HG03521 (cell line): ENCODE measurements at regions not wholly inside any gene's neighbourhood (a gene's known extent, or its start where the extent isn't known, plus 50 kb on each side); places are given as distances from the start of the nearest gene placed in this dataset.
"Not testable (repeated sequence)": the region's sequence is repeated elsewhere in the genome, so short reads cannot be mapped to it uniquely, and the experiment has no call there.

Source experiments
- ATAC-seq: cut with Tn5 transposase; IDR thresholded peaks from one replicate; pipeline ENCODE4 v1.9.1; 2021; ENCODE audit warnings: mild to moderate bottlenecking, moderate library complexity; ENCODE audit not compliant: unreplicated experiment

- no peak for ATAC-seq
Measured at GRCh38 chr10:124217906-124218804, 124.8 kb upstream of the CHST15 start.

- ATAC-seq: no peak
Measured at GRCh38 chr10:124217031-124217430, 123.6 kb upstream of the CHST15 start.

- ATAC-seq: no peak
Measured at GRCh38 chr10:124214610-124215375, 121.4 kb upstream of the CHST15 start.

- no peak for ATAC-seq
Measured at GRCh38 chr10:124213899-124214510, 120.6 kb upstream of the CHST15 start.

GRCh38 chr10:124213471-124213870, 120.1 kb upstream of the CHST15 start:
- no peak for ATAC-seq

- no peak for ATAC-seq
Measured at GRCh38 chr10:124212702-124213101, 119.3 kb upstream of the CHST15 start.

GRCh38 chr10:124211921-124212320, 118.5 kb upstream of the CHST15 start:
- ATAC-seq: no peak

- ATAC-seq: no peak
Measured at GRCh38 chr10:124210263-124210662, 116.9 kb upstream of the CHST15 start.

- ATAC-seq: no peak
Measured at GRCh38 chr10:124207391-124207790, 114.0 kb upstream of the CHST15 start.

GRCh38 chr10:124206616-124207015, 113.2 kb upstream of the CHST15 start:
- ATAC-seq: no peak

- no peak for ATAC-seq
Measured at GRCh38 chr10:124205432-124205831, 112.0 kb upstream of the CHST15 start.

GRCh38 chr10:124204726-124205125, 111.3 kb upstream of the CHST15 start:
- ATAC-seq: no peak

- ATAC-seq: no peak
Measured at GRCh38 chr10:124200011-124200410, 106.6 kb upstream of the CHST15 start.

GRCh38 chr10:124198871-124199270, 105.5 kb upstream of the CHST15 start:
- no peak for ATAC-seq

- ATAC-seq: no peak
Measured at GRCh38 chr10:124198125-124198501, 104.7 kb upstream of the CHST15 start.

- ATAC-seq: no peak
Measured at GRCh38 chr10:124197371-124198124, 104.2 kb upstream of the CHST15 start.

GRCh38 chr10:124196659-124197058, 103.3 kb upstream of the CHST15 start:
- no peak for ATAC-seq

- ATAC-seq: no peak
Measured at GRCh38 chr10:124194199-124194824, 100.9 kb upstream of the CHST15 start.

GRCh38 chr10:124193309-124193696, 99.9 kb upstream of the CHST15 start:
- ATAC-seq: no peak

GRCh38 chr10:124192664-124193308, 99.4 kb upstream of the CHST15 start:
- not testable (repeated sequence) for ATAC-seq
